SJCRH30 (cell line): ENCODE measurements at regions not wholly inside any gene's neighbourhood (a gene's known extent, or its start where the extent isn't known, plus 50 kb on each side); places are given as distances from the start of the nearest gene placed in this dataset.
A peak's percentile ranks its signal among the peaks of the same experiment; 100 is the strongest.
"Not testable (repeated sequence)": the region's sequence is repeated elsewhere in the genome, so short reads cannot be mapped to it uniquely, and the experiment has no call there.

Experiments used
- DNase-seq, 2 experiments: peaks; one replicate each; pipeline ENCODE4 v3.0.0-alpha.2; 2015 to 2020
- H3K27ac ChIP-seq: fragments of 250-450 bp; sonication (Bioruptor Pico); 2 replicates; pipeline ENCODE4 v1.5.1; 2020; ENCODE audit warnings: mild to moderate bottlenecking, moderate library complexity
- H3K27me3 ChIP-seq: fragments of 250-450 bp; sonication (Bioruptor Pico); 2 replicates; pipeline ENCODE4 v1.5.1; 2020; ENCODE audit warnings: mild to moderate bottlenecking, moderate library complexity
- H3K36me3 ChIP-seq: fragments of 250-450 bp; sonication (Bioruptor Pico); 2 replicates; pipeline ENCODE4 v1.5.1; 2020; ENCODE audit warnings: mild to moderate bottlenecking, moderate library complexity
- H3K4me1 ChIP-seq: fragments of 250-450 bp; sonication (Bioruptor Pico); 2 replicates; pipeline ENCODE4 v1.5.1; 2020; ENCODE audit warnings: mild to moderate bottlenecking, moderate library complexity
- H3K4me3 ChIP-seq: fragments of 250-450 bp; sonication (Bioruptor Pico); 2 replicates; pipeline ENCODE4 v1.5.1; 2020; ENCODE audit warnings: mild to moderate bottlenecking, moderate library complexity
- H3K9me3 ChIP-seq: fragments of 250-450 bp; sonication (Bioruptor Pico); replicated peaks from 2 replicates; pipeline ENCODE4 v1.5.1; 2020; ENCODE audit warnings: mild to moderate bottlenecking, moderate library complexity

GRCh38 chr7:38331853-38332595, 58.6 kb upstream of the TARP start:
- H3K27ac ChIP-seq, H3K4me3 ChIP-seq, H3K4me1 ChIP-seq, H3K36me3 ChIP-seq, H3K9me3 ChIP-seq, H3K27me3 ChIP-seq: not testable (repeated sequence)
- DNase-seq: peak in 1 of 2 experiments; percentile 49

- Histone ChIP-seq H3K27me3 (no peaks in the 10 kb centered on the region), H3K4me1 (peaks cover 12% of the 10 kb centered on the region), H3K4me3 (no peak overlapping the region), H3K27ac (no peak overlapping the region), H3K36me3 (no peaks in the 10 kb centered on the region), H3K9me3 (no peaks in the 10 kb centered on the region)
- DNase-seq: no peak
These were observed 57.6 kb upstream of the TARP start for GRCh38 chr7:38330861-38331621.

- Histone ChIP-seq H3K9me3 (no peaks in the 10 kb centered on the region), H3K36me3 (no peaks in the 10 kb centered on the region), H3K4me3 (no peak overlapping the region), H3K4me1 (peaks cover 9% of the 10 kb centered on the region; the same call in 1 of the 2 replicates), H3K27ac (no peak overlapping the region), H3K27me3 (no peaks in the 10 kb centered on the region)
- DNase-seq: no peak
These were observed 56.6 kb upstream of the TARP start for GRCh38 chr7:38330039-38330438.

- Histone ChIP-seq H3K36me3 (no peaks in the 10 kb centered on the region), H3K4me1 (peaks cover 9% of the 10 kb centered on the region; the same call in 1 of the 2 replicates), H3K9me3 (no peaks in the 10 kb centered on the region), H3K27me3 (no peaks in the 10 kb centered on the region), H3K27ac (no peak overlapping the region), H3K4me3 (no peak overlapping the region)
- DNase-seq: no peak
These were observed 55.9 kb upstream of the TARP start for GRCh38 chr7:38329340-38329739.

- Histone ChIP-seq H3K27ac (no peak overlapping the region), H3K4me1 (peaks cover 9% of the 10 kb centered on the region; the same call in 1 of the 2 replicates), H3K36me3 (no peaks in the 10 kb centered on the region), H3K4me3 (no peak overlapping the region), H3K9me3 (no peaks in the 10 kb centered on the region), H3K27me3 (no peaks in the 10 kb centered on the region)
- DNase-seq: no peak
These were observed 55.4 kb upstream of the TARP start for GRCh38 chr7:38328814-38329213.

- H3K36me3 ChIP-seq: no peaks in the 10 kb centered on the region
- no peak overlapping the region for H3K27ac ChIP-seq
- H3K4me1 ChIP-seq: peaks cover 9% of the 10 kb centered on the region; the same call in 1 of the 2 replicates
- H3K27me3 ChIP-seq: no peaks in the 10 kb centered on the region
- H3K9me3 ChIP-seq: no peaks in the 10 kb centered on the region
- DNase-seq: no peak
- H3K4me3 ChIP-seq: no peak overlapping the region
These were observed 54.2 kb upstream of the TARP start for GRCh38 chr7:38327637-38328036.
